IMR-90 (cell line): ENCODE measurements at regions not wholly inside any gene's neighbourhood (a gene's known extent, or its start where the extent isn't known, plus 50 kb on each side); places are given as distances from the start of the nearest gene placed in this dataset.

Experiments
- ATAC-seq: fragments of 200-7000 bp; cut with Tn5 transposase; 2 replicates; pipeline ENCODE4 v1.9.1; 2020; ENCODE audit warnings: low read depth, mild to moderate bottlenecking, moderate library complexity
- BruUV-seq: library from RNA; stranded (reverse); fragments of 400-500 nt; replicated peaks from 2 replicates; lab custom pipeline; 2021; lab: Mats Ljungman, UMichigan
- CTCF ChIA-PET: fragments of 300-600 bp; formaldehyde crosslinking; extraction: SDS; loops from one replicate; lab custom pipeline; 2021; ENCODE audit warnings: antibody characterized with exemption; lab: Yijun Ruan, JAX
- POLR2A ChIA-PET: fragments of 300-600 bp; sonication (Branson Sonifier 250); formaldehyde crosslinking; loops from one replicate; lab custom pipeline; 2022; ENCODE audit warnings: antibody characterized with exemption; ENCODE audit not compliant: unreplicated experiment; lab: Charles Lee
- DNase-seq: peaks from one replicate; pipeline ENCODE4 v3.0.0; 2013
- H2AFZ ChIP-seq: replicated peaks from 2 replicates; pipeline ENCODE3; 2013; ENCODE audit warnings: low read length, mild to moderate bottlenecking; ENCODE audit not compliant: poor library complexity
- H2AK5ac ChIP-seq: 2 replicates; pipeline ENCODE4 v1.6.1; 2013; ENCODE audit warnings: low read depth, low read length, inconsistent platforms
- H2AK9ac ChIP-seq: replicated peaks from 2 replicates; pipeline ENCODE3; 2013; ENCODE audit warnings: mild to moderate bottlenecking, low read depth, low read length, moderate library complexity; ENCODE audit not compliant: poor library complexity
- H2BK120ac ChIP-seq: 2 replicates; pipeline ENCODE4 v1.6.1; 2013; ENCODE audit warnings: low read depth, low read length, inconsistent platforms
- H2BK15ac ChIP-seq: 3 replicates; pipeline ENCODE4 v1.6.1; 2013; ENCODE audit warnings: low read depth, low read length, inconsistent platforms
- H2BK20ac ChIP-seq: 2 replicates; pipeline ENCODE4 v1.6.1; 2013; ENCODE audit warnings: low read depth, mild to moderate bottlenecking, inconsistent platforms, low read length, moderate library complexity
- H2BK5ac ChIP-seq: 2 replicates; pipeline ENCODE4 v1.6.1; 2013; ENCODE audit warnings: mild to moderate bottlenecking, low read depth, low read length, inconsistent platforms; ENCODE audit not compliant: poor library complexity, severe bottlenecking
- H3K14ac ChIP-seq: replicated peaks from 2 replicates; pipeline ENCODE4 v1.6.1; 2013; ENCODE audit warnings: low read depth, low read length, inconsistent platforms
- H3K18ac ChIP-seq: 2 replicates; pipeline ENCODE4 v1.6.1; 2013; ENCODE audit warnings: low read depth, low read length, control low read depth
- H3K23ac ChIP-seq: 2 replicates; pipeline ENCODE4 v1.6.1; 2013; ENCODE audit warnings: low read depth, low read length, inconsistent platforms
- H3K27ac ChIP-seq: 2 replicates; pipeline ENCODE4 v1.5.1; 2013; ENCODE audit warnings: mild to moderate bottlenecking, control low read depth, low read length; ENCODE audit not compliant: insufficient read depth
- H3K27me3 ChIP-seq: 2 replicates; pipeline ENCODE4 v1.6.1; 2013; ENCODE audit warnings: low read length; ENCODE audit not compliant: control insufficient read depth, insufficient read depth
- H3K36me3 ChIP-seq: 2 replicates; pipeline ENCODE4 v1.6.1; 2013; ENCODE audit warnings: low read length, mixed read lengths; ENCODE audit not compliant: control insufficient read depth, insufficient read depth
- H3K4ac ChIP-seq: 2 replicates; pipeline ENCODE4 v1.6.1; 2013; ENCODE audit warnings: low read depth, low read length, inconsistent platforms
- H3K4me1 ChIP-seq: 2 replicates; pipeline ENCODE4 v1.6.1; 2013; ENCODE audit warnings: low read length, mixed read lengths; ENCODE audit not compliant: control insufficient read depth, insufficient read depth
- H3K4me2 ChIP-seq: 2 replicates; pipeline ENCODE4 v1.6.1; 2013; ENCODE audit warnings: low read depth, mild to moderate bottlenecking, control low read depth, low read length, moderate library complexity
- H3K4me3 ChIP-seq: 2 replicates; pipeline ENCODE4 v1.5.1; 2013; ENCODE audit warnings: low read depth, mild to moderate bottlenecking, control low read depth, low read length, moderate library complexity; ENCODE audit not compliant: insufficient read depth
- H3K56ac ChIP-seq: 2 replicates; pipeline ENCODE4 v1.6.1; 2013; ENCODE audit warnings: low read length, inconsistent platforms; ENCODE audit not compliant: insufficient read depth; ENCODE audit errors: extremely low read depth
- H3K79me1 ChIP-seq, 2 experiments: 2 replicates each; pipeline ENCODE4 v1.6.1; 2013; ENCODE audit warnings: low read length in 2 of 2, inconsistent platforms in 1 of 2, low read depth in 1 of 2
- H3K9ac ChIP-seq: 2 replicates; pipeline ENCODE4 v1.6.1; 2013; ENCODE audit warnings: low read depth, low read length, control low read depth
- H3K9me1 ChIP-seq: 2 replicates; pipeline ENCODE4 v1.6.1; 2013; ENCODE audit warnings: low read length, inconsistent platforms; ENCODE audit not compliant: insufficient read depth
- H3K9me3 ChIP-seq: 2 replicates; pipeline ENCODE4 v1.6.1; 2013; ENCODE audit warnings: low read length; ENCODE audit not compliant: control insufficient read depth, insufficient read depth
- H4K20me1 ChIP-seq: 2 replicates; pipeline ENCODE4 v1.6.1; 2013; ENCODE audit warnings: low read length, inconsistent platforms; ENCODE audit not compliant: insufficient read depth
- H4K5ac ChIP-seq: 2 replicates; pipeline ENCODE4 v1.6.1; 2013; ENCODE audit warnings: mild to moderate bottlenecking, low read depth, low read length, control low read depth
- H4K8ac ChIP-seq, 2 experiments: 2 replicates each; pipeline ENCODE4 v1.6.1; 2013; ENCODE audit warnings: low read depth in 2 of 2, low read length in 2 of 2, control low read depth in 1 of 2, inconsistent platforms in 1 of 2
- H4K91ac ChIP-seq: 2 replicates; pipeline ENCODE4 v1.6.1; 2013; ENCODE audit warnings: low read depth, low read length, inconsistent platforms; ENCODE audit not compliant: insufficient read depth
- FOS ChIP-seq: fragments of 150-350 bp; IDR thresholded peaks from 2 replicates; pipeline ENCODE4 v1.6.1; 2016; ENCODE audit warnings: low read depth, low read length
- MAFK ChIP-seq: IDR thresholded peaks from 2 replicates; pipeline ENCODE4 v1.6.1; 2012; ENCODE audit warnings: low read depth, low read length, improper control_type of control experiment
- MAZ ChIP-seq: IDR thresholded peaks from 2 replicates; pipeline ENCODE4 v1.6.1; 2012; ENCODE audit warnings: low read depth, mild to moderate bottlenecking, low read length, improper control_type of control experiment, moderate library complexity, borderline replicate concordance
- RFX5 ChIP-seq: IDR thresholded peaks from 2 replicates; pipeline ENCODE4 v1.8.0; 2012; ENCODE audit warnings: low read depth, mild to moderate bottlenecking, low read length, moderate library complexity
- WGBS, 2 experiments: methylation state at CpG; one replicate each; pipeline versions ENCODE4 v1.1.5 to v1.1.7; 2013; ENCODE audit warnings: missing lambda C conversion rate in 2 of 2; ENCODE audit not compliant: insufficient read length in 1 of 2; ENCODE audit errors: extremely low coverage in 2 of 2; 5-methylcytosine and 5-hydroxymethylcytosine counted together
- dilution Hi-C: fragments of 300-500 bp; cut with HindIII; formaldehyde crosslinking; loops from one replicate; pipeline ENCODE4 v1.14.3; 2018; ENCODE audit warnings: low sequenced_read_pairs; ENCODE audit not compliant: unreplicated experiment
- in situ Hi-C: fragments of 300-500 bp; cut with MboI; formaldehyde crosslinking; loops from 3 replicates; pipeline ENCODE4 v1.14.3; 2019; ENCODE audit warnings: low sequenced_read_pairs, inconsistent platforms, mixed read lengths
- intact Hi-C: fragments of 100-400 bp; cut with micrococcal nuclease; formaldehyde crosslinking; loops from 2 replicates; pipeline ENCODE4 v1.10.0; 2022
- TF ChIP-seq, protein P1 (sequence below): conservative IDR thresholded peaks from 2 replicates; pipeline ENCODE4 v1.5.1; 2012; ENCODE audit warnings: mild to moderate bottlenecking, low read depth, low read length, improper control_type of control experiment

DNA sequence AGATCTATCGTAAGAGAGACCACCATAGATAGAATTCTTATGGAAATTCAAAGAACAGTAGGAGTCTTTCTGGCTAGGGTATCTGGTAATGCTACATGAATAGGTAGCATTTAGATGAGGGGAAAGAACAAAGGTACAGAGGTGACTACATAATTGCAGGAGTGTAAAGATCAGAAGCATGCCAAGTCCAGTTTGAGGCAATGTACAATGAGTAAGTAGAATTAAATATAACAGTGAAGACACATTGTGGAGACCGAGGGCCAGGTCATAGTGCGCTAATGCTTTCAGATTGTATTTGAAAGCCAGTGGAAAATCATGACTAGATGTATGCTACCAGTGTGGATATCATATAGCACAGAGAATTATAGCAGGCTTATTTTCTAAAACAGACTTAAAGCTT lies 1611.6 kb upstream of the LRRTM3 start:
- H4K8ac ChIP-seq, result no peak overlapping the region
- H3K14ac ChIP-seq, result no peak overlapping the region
- H3K56ac ChIP-seq, result no peak overlapping the region
- H3K18ac ChIP-seq, result no peak overlapping the region
- no peak overlapping the region for H2AK5ac ChIP-seq
- no CpG with 5 or more reads among the region's 3 CpGs for WGBS, 2 experiments
- no peaks in the 10 kb centered on the region for H3K79me1 ChIP-seq
- H3K4ac ChIP-seq, result no peak overlapping the region
- no peak overlapping the region for H2BK5ac ChIP-seq
- no peak overlapping the region for H2BK15ac ChIP-seq
- no TSS peak for BruUV-seq
- H4K91ac ChIP-seq, result no peak overlapping the region
- intact Hi-C loops (no loop called here), dilution Hi-C loops (no loop called here), in situ Hi-C loops (no loop called here)
- ATAC-seq (no peak), DNase-seq (no peak)
- ChIA-PET CTCF (no interaction called here), POLR2A (no interaction called here)
- no peak overlapping the region for H2AK9ac ChIP-seq
- H3K9me1 ChIP-seq, result no peaks in the 10 kb centered on the region
- H3K36me3 ChIP-seq, result no peaks in the 10 kb centered on the region
- H3K9ac ChIP-seq, result no peak overlapping the region
- H3K4me2 ChIP-seq, result no peak overlapping the region
- H2AFZ ChIP-seq, result no peak overlapping the region
- H3K9me3 ChIP-seq, result peaks cover 4% of the 10 kb centered on the region
- no peak overlapping the region for H2BK120ac ChIP-seq
- H4K5ac ChIP-seq, result no peak overlapping the region
- no peaks in the 10 kb centered on the region for H3K4me1 ChIP-seq
- no peak overlapping the region for H3K27ac ChIP-seq
- H3K27me3 ChIP-seq, result no peaks in the 10 kb centered on the region
- H4K20me1 ChIP-seq, result no peaks in the 10 kb centered on the region
- no peak overlapping the region for H3K4me3 ChIP-seq
- H2BK20ac ChIP-seq, result no peak overlapping the region
- TF ChIP-seq MAZ (no peak), RFX5 (no peak), MAFK (no peak), FOS (no peak)
- TF ChIP-seq, protein P1, sequence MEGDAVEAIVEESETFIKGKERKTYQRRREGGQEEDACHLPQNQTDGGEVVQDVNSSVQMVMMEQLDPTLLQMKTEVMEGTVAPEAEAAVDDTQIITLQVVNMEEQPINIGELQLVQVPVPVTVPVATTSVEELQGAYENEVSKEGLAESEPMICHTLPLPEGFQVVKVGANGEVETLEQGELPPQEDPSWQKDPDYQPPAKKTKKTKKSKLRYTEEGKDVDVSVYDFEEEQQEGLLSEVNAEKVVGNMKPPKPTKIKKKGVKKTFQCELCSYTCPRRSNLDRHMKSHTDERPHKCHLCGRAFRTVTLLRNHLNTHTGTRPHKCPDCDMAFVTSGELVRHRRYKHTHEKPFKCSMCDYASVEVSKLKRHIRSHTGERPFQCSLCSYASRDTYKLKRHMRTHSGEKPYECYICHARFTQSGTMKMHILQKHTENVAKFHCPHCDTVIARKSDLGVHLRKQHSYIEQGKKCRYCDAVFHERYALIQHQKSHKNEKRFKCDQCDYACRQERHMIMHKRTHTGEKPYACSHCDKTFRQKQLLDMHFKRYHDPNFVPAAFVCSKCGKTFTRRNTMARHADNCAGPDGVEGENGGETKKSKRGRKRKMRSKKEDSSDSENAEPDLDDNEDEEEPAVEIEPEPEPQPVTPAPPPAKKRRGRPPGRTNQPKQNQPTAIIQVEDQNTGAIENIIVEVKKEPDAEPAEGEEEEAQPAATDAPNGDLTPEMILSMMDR, result no peak
- H3K23ac ChIP-seq, result no peak overlapping the region
